GM13977 (cell line): ENCODE measurements at regions not wholly inside any gene's neighbourhood (a gene's known extent, or its start where the extent isn't known, plus 50 kb on each side); places are given as distances from the start of the nearest gene placed in this dataset.
A peak's percentile ranks its signal among the peaks of the same experiment; 100 is the strongest.

Experiments
- DNase-seq: peaks from one replicate; pipeline ENCODE4 v3.0.0; 2012; ENCODE audit warnings: low spot score
- CTCF ChIP-seq: IDR thresholded peaks from 2 replicates; pipeline ENCODE4 v1.5.1; 2012; ENCODE audit warnings: mild to moderate bottlenecking, control low read depth; ENCODE audit not compliant: insufficient read depth; ENCODE audit errors: extremely low read depth, missing control alignments
- in situ Hi-C: fragments of 300-500 bp; cut with MboI; formaldehyde crosslinking; loops from one replicate; pipeline ENCODE4 v1.12.0; 2022; ENCODE audit warnings: low sequenced_read_pairs, low pct_unique_long_range_greater_than_20kb, mixed read lengths, inconsistent platforms; ENCODE audit not compliant: unreplicated experiment

- no peak for TF ChIP-seq CTCF
- DNase-seq, result no peak
- in situ Hi-C loops, result loop anchor here (25.0 kb wide), 1 partner anchor 107 kb away; no protein-coding TSS in a partner anchor
These were observed 184.0 kb downstream of the SOX9 start for GRCh38 chr17:72304859-72305258.

- in situ Hi-C loops, result loop anchor here (25.0 kb wide), 1 partner anchor 107 kb away; no protein-coding TSS in a partner anchor
- no peak for TF ChIP-seq CTCF
- no peak for DNase-seq
These were observed 184.7 kb downstream of the SOX9 start for GRCh38 chr17:72305472-72305871.

GRCh38 chr17:72306037-72306436 is 185.2 kb downstream of the SOX9 start:
- no peak for TF ChIP-seq CTCF
- in situ Hi-C loops, result loop anchor here (25.0 kb wide), 1 partner anchor 106 kb away; no protein-coding TSS in a partner anchor
- no peak for DNase-seq

GRCh38 chr17:72307836-72308235 is 187.0 kb downstream of the SOX9 start:
- in situ Hi-C loops, result loop anchor here (25.0 kb wide), 1 partner anchor 104 kb away; no protein-coding TSS in a partner anchor

GRCh38 chr17:72308744-72309385 is 188.0 kb downstream of the SOX9 start:
- in situ Hi-C loops, result loop anchor here (25.0 kb wide), 1 partner anchor 103 kb away; no protein-coding TSS in a partner anchor
- DNase-seq, result no peak
- no peak for TF ChIP-seq CTCF

More at GRCh38 chr17:72307836-72308235, 187.0 kb downstream of the SOX9 start:
- TF ChIP-seq CTCF, result no peak
- no peak for DNase-seq

GRCh38 chr17:72311004-72311403 is 190.2 kb downstream of the SOX9 start:
- in situ Hi-C loops, result loop anchor here (25.0 kb wide), 1 partner anchor 101 kb away; no protein-coding TSS in a partner anchor
- TF ChIP-seq CTCF, result no peak
- peak; percentile 62 for DNase-seq
